ENCODE measurements at regions not wholly inside any gene's neighbourhood (a gene's known extent, or its start where the extent isn't known, plus 50 kb on each side); places are given as distances from the start of the nearest gene placed in this dataset.

DNA sequence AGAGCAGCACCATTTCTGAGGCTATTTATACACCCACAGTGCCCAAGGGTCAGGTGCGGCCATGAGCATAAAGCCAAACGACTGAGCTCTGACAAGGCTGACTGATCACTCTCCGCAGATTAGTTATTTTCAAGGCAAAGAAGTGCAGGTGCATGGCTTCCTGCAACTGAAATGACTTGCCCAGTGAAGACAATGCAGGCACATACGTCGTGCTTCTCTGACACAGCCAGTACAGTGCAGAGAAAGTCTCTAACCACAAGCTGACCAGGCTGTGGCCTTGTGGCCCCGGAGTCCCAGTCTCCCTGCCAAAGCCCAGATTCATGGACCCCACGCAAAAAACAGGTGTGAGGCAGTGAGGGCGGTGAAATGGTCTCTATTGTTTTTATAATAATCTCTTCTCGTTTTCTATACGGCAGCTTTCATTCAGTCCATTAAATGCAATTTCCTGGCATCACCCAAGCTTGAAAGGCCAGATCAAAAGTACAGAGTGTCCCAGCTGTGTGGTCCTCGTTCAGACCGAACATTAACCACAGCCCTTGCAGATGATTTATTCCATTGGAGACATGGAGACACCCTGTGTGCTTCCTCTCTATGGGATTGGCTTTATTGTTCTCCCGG lies 447.0 kb upstream of the ID2 start:
- 75 to 84% (median 76%) methylated on average over 13 of the region's 13 CpGs for WGBS, 5 donors
- TF ChIP-seq POLR2A (IDR thresholded peaks at IDR 0.05) (no peak), CTCF (IDR thresholded peaks at IDR 0.05) (no peak), POLR2AphosphoS5 (IDR thresholded peaks at IDR 0.05) (no peak), EP300 (IDR thresholded peaks at IDR 0.05) (no peak)

GRCh38 chr2:8235419-8235818 lies 446.4 kb upstream of the ID2 start:
- no peaks in the 10 kb centered on the region for H3K27me3 ChIP-seq
- intact Hi-C loops (cut with DNase I; ENCODE audit: low total_unique reads), result no loop called here
- no peak overlapping the region for H3K4me3 ChIP-seq
- no peaks in the 10 kb centered on the region for H3K9me3 ChIP-seq
- TF ChIP-seq POLR2AphosphoS5 (IDR thresholded peaks at IDR 0.05) (no peak), POLR2A (IDR thresholded peaks at IDR 0.05) (no peak), EP300 (IDR thresholded peaks at IDR 0.05) (no peak), CTCF (IDR thresholded peaks at IDR 0.05) (no peak)
- peaks cover 0 to 3% (median 0%) of the 10 kb centered on the region in 4 donors for H3K4me1 ChIP-seq
- H3K36me3 ChIP-seq, result no peaks in the 10 kb centered on the region
- 85 to 100% (median 94%) methylated on average over 1 of the region's 1 CpG for WGBS, 5 donors
- no peak overlapping the region for H3K27ac ChIP-seq
- no peak for DNase-seq

More for the DNA sequence above, 447.0 kb upstream of the ID2 start:
- H3K4me3 ChIP-seq, result no peak overlapping the region
- peak overlapping the region in 1 of 5 donors; percentile 7 for H3K27ac ChIP-seq
- peaks cover 0 to 6% (median 1%) of the 10 kb centered on the region in 4 donors for H3K4me1 ChIP-seq
- DNase-seq, result no peak
- no peaks in the 10 kb centered on the region for H3K36me3 ChIP-seq
- no peaks in the 10 kb centered on the region for H3K27me3 ChIP-seq
- intact Hi-C loops (cut with DNase I; ENCODE audit: low total_unique reads), result no loop called here
- no peaks in the 10 kb centered on the region for H3K9me3 ChIP-seq

DNA sequence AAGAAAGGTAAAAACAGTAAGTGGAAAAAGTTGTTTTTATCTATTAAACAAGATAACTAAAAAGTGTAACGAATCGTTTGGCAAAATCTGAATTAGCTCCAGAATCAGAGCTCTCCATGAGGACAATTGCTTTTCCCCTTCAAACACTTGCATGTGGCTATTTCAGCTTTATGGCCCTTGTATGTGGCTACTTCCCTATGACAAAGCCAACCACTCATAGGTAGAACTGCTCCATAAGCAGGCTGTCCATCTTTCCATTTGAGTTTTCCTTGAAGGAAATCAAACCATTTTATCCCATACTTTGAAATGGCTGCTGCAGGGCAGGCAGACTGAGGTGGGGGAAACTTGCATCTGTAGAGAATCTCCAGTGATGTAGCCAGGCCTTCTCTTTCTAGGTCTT lies 445.5 kb upstream of the ID2 start:
- H3K9me3 ChIP-seq, result no peaks in the 10 kb centered on the region
- no peak overlapping the region for H3K4me3 ChIP-seq
- no peak for TF ChIP-seq EP300 (IDR thresholded peaks at IDR 0.05)
- no peak for TF ChIP-seq POLR2AphosphoS5 (IDR thresholded peaks at IDR 0.05)
- no peak for TF ChIP-seq CTCF (IDR thresholded peaks at IDR 0.05)
- no peak for TF ChIP-seq POLR2A (IDR thresholded peaks at IDR 0.05)
- DNase-seq, result no peak
- no peaks in the 10 kb centered on the region for H3K36me3 ChIP-seq
- H3K27me3 ChIP-seq, result no peaks in the 10 kb centered on the region
- H3K4me1 ChIP-seq, result peaks cover 0 to 3% (median 0%) of the 10 kb centered on the region in 4 donors
- intact Hi-C loops (cut with DNase I; ENCODE audit: low total_unique reads), result no loop called here
- no peak overlapping the region for H3K27ac ChIP-seq
- WGBS, 5 donors, result 85 to 98% (median 92%) methylated on average over 2 of the region's 2 CpGs

GRCh38 chr2:8238521-8239230 lies 443.2 kb upstream of the ID2 start:
- Histone ChIP-seq H3K9me3 (peaks cover 0 to 2% (median 0%) of the 10 kb centered on the region in 4 donors), H3K4me1 (peaks cover 0 to 3% (median 0%) of the 10 kb centered on the region in 4 donors), H3K4me3 (no peak overlapping the region), H3K27ac (no peak overlapping the region), H3K36me3 (no peaks in the 10 kb centered on the region), H3K27me3 (no peaks in the 10 kb centered on the region)
- intact Hi-C loops (cut with DNase I; ENCODE audit: low total_unique reads), result no loop called here
- no peak for DNase-seq
- 59 to 70% (median 63%) methylated on average over 8 of the region's 8 CpGs for WGBS, 5 donors
- TF ChIP-seq EP300 (IDR thresholded peaks at IDR 0.05) (no peak), POLR2AphosphoS5 (IDR thresholded peaks at IDR 0.05) (no peak), POLR2A (IDR thresholded peaks at IDR 0.05) (no peak), CTCF (IDR thresholded peaks at IDR 0.05) (no peak)
